Natural killer cell (primary cell): ENCODE measurements at regions not wholly inside any gene's neighbourhood (a gene's known extent, or its start where the extent isn't known, plus 50 kb on each side); places are given as distances from the start of the nearest gene placed in this dataset.
"Not testable (repeated sequence)": the region's sequence is repeated elsewhere in the genome, so short reads cannot be mapped to it uniquely, and the experiment has no call there.

Experiments used
- ATAC-seq, 3 donors: fragments of 150-1000 bp in 2 of 3; fragments of 200-7000 bp in 1 of 3; cut with Tn5 transposase; 1 replicate in 1 of 3; 2 replicates in 2 of 3; pipeline ENCODE4 v1.10.0; 2021; ENCODE audit warnings: mild to moderate bottlenecking in 2 of 3, moderate library complexity in 2 of 3
- DNase-seq, 2 donors: peaks; one replicate each; pipeline versions ENCODE4 v3.0.0 to v3.0.0-alpha.2; 2013 to 2021; ENCODE audit warnings: mixed read lengths in 1 of 2
- H3K27ac ChIP-seq: one replicate; pipeline ENCODE4 v1.5.1; 2013; ENCODE audit warnings: mild to moderate bottlenecking, low read length
- H3K27me3 ChIP-seq: one replicate; pipeline ENCODE4 v1.6.1; 2013; ENCODE audit warnings: low read length; ENCODE audit not compliant: control insufficient read depth, insufficient read depth
- H3K36me3 ChIP-seq: one replicate; pipeline ENCODE4 v1.6.1; 2013; ENCODE audit warnings: low read length; ENCODE audit not compliant: control insufficient read depth, insufficient read depth
- H3K4me1 ChIP-seq: one replicate; pipeline ENCODE4 v1.6.1; 2013; ENCODE audit warnings: low read length; ENCODE audit not compliant: control insufficient read depth, insufficient read depth
- H3K4me3 ChIP-seq: one replicate; pipeline ENCODE4 v1.5.1; 2013; ENCODE audit warnings: low read length
- H3K9me3 ChIP-seq: one replicate; pipeline ENCODE4 v1.6.1; 2013; ENCODE audit warnings: low read length; ENCODE audit not compliant: control insufficient read depth, insufficient read depth
- H3K27ac Mint-ChIP-seq, 2 donors: one replicate each; pipeline ENCODE4 v1.8.0; 2022; ENCODE audit warnings: mild to moderate bottlenecking in 2 of 2, mixed read lengths in 2 of 2, moderate library complexity in 1 of 2
- H3K27me3 Mint-ChIP-seq, 2 donors: one replicate each; pipeline ENCODE4 v1.8.0; 2022; ENCODE audit warnings: low read depth in 2 of 2, mixed read lengths in 2 of 2
- H3K36me3 Mint-ChIP-seq: one replicate; pipeline ENCODE4 v1.8.0; 2022; ENCODE audit warnings: mixed read lengths
- H3K4me1 Mint-ChIP-seq, 2 donors: one replicate each; pipeline ENCODE4 v1.8.0; 2022; ENCODE audit warnings: mixed read lengths in 2 of 2
- H3K4me3 Mint-ChIP-seq: one replicate; pipeline ENCODE4 v1.8.0; 2022; ENCODE audit warnings: mild to moderate bottlenecking, moderate library complexity, mixed read lengths
- H3K9me3 Mint-ChIP-seq, 2 donors: one replicate each; pipeline ENCODE4 v1.8.0; 2022; ENCODE audit warnings: mixed read lengths in 2 of 2
- CTCF ChIP-seq: fragments of 200-600 bp; IDR thresholded peaks from one replicate; pipeline ENCODE4 v1.8.0; 2022; ENCODE audit warnings: antibody characterized with exemption
- WGBS: methylation state at CpG from one replicate; pipeline ENCODE4 v1.1.7; 2013; ENCODE audit warnings: missing lambda C conversion rate; ENCODE audit not compliant: insufficient coverage; 5-methylcytosine and 5-hydroxymethylcytosine counted together
- intact Hi-C: fragments of 100-400 bp; cut with micrococcal nuclease; formaldehyde crosslinking; loops from one replicate; pipeline ENCODE4 v1.14.2; 2022

GRCh38 chr1:184820956-184821355, 66.3 kb upstream of the EDEM3 start:
- peaks cover 42% of the 10 kb centered on the region for H3K36me3 ChIP-seq
- no peaks in the 10 kb centered on the region for H3K27me3 ChIP-seq
- WGBS, result 100% methylated on average over 2 of the region's 5 CpGs
- ATAC-seq (no peak), DNase-seq (no peak)
- no peak overlapping the region for H3K4me3 ChIP-seq
- no peaks in the 10 kb centered on the region for H3K9me3 ChIP-seq
- TF ChIP-seq CTCF, result no peak
- no peaks in the 10 kb centered on the region for H3K4me1 Mint-ChIP-seq
- no peaks in the 10 kb centered on the region for H3K27me3 Mint-ChIP-seq
- H3K9me3 Mint-ChIP-seq, result no peaks in the 10 kb centered on the region
- no peak overlapping the region for H3K27ac ChIP-seq
- no peaks in the 10 kb centered on the region for H3K4me1 ChIP-seq
- no peak overlapping the region for H3K4me3 Mint-ChIP-seq
- intact Hi-C loops, result no loop called here
- peaks cover 27% of the 10 kb centered on the region for H3K36me3 Mint-ChIP-seq
- H3K27ac Mint-ChIP-seq, result no peak overlapping the region

GRCh38 chr1:184820218-184820750, 65.6 kb upstream of the EDEM3 start:
- H3K36me3 Mint-ChIP-seq, result peaks cover 27% of the 10 kb centered on the region
- TF ChIP-seq CTCF, result no peak
- ATAC-seq (no peak), DNase-seq (no peak)
- H3K27me3 ChIP-seq, result no peaks in the 10 kb centered on the region
- 67% methylated on average over 7 of the region's 7 CpGs for WGBS
- H3K9me3 ChIP-seq, result no peaks in the 10 kb centered on the region
- H3K27ac ChIP-seq, result no peak overlapping the region
- peaks cover 42% of the 10 kb centered on the region for H3K36me3 ChIP-seq
- H3K4me1 ChIP-seq, result no peaks in the 10 kb centered on the region
- H3K4me1 Mint-ChIP-seq, result no peaks in the 10 kb centered on the region
- H3K4me3 ChIP-seq, result no peak overlapping the region
- H3K27me3 Mint-ChIP-seq, result no peaks in the 10 kb centered on the region
- intact Hi-C loops, result no loop called here
- no peaks in the 10 kb centered on the region for H3K9me3 Mint-ChIP-seq
- H3K27ac Mint-ChIP-seq, result no peak overlapping the region
- H3K4me3 Mint-ChIP-seq, result no peak overlapping the region

- no peak for TF ChIP-seq CTCF
- Histone ChIP-seq H3K36me3 (peaks cover 44% of the 10 kb centered on the region), H3K27ac (no peak overlapping the region), H3K4me3 (no peak overlapping the region), H3K4me1 (no peaks in the 10 kb centered on the region), H3K27me3 (no peaks in the 10 kb centered on the region), H3K9me3 (no peaks in the 10 kb centered on the region)
- intact Hi-C loops, result no loop called here
- Mint-ChIP-seq H3K4me1 (no peaks in the 10 kb centered on the region), H3K4me3 (no peak overlapping the region), H3K27me3 (no peaks in the 10 kb centered on the region), H3K9me3 (no peaks in the 10 kb centered on the region), H3K27ac (no peak overlapping the region), H3K36me3 (peaks cover 27% of the 10 kb centered on the region)
- no peak for DNase-seq
- ATAC-seq, result no peak
- WGBS, result 96% methylated on average over 7 of the region's 7 CpGs
Measured at GRCh38 chr1:184818646-184819045, 64.0 kb upstream of the EDEM3 start.

GRCh38 chr1:184817003-184817402, 62.3 kb upstream of the EDEM3 start:
- H3K27ac ChIP-seq, H3K4me3 ChIP-seq, H3K4me1 Mint-ChIP-seq, H3K4me3 Mint-ChIP-seq, intact Hi-C loops, H3K27me3 ChIP-seq, H3K4me1 ChIP-seq, H3K9me3 Mint-ChIP-seq, H3K27me3 Mint-ChIP-seq, H3K9me3 ChIP-seq, H3K27ac Mint-ChIP-seq, ATAC-seq, DNase-seq: not testable (repeated sequence)
- H3K36me3 Mint-ChIP-seq, result peaks cover 16% of the 10 kb centered on the region
- 100% methylated on average over 1 of the region's 2 CpGs for WGBS
- peaks cover 33% of the 10 kb centered on the region for H3K36me3 ChIP-seq
